Neural crest cell (in vitro differentiated cells): ENCODE measurements at regions not wholly inside any gene's neighbourhood (a gene's known extent, or its start where the extent isn't known, plus 50 kb on each side); places are given as distances from the start of the nearest gene placed in this dataset.

Source experiments
- DNase-seq: peaks from one replicate; pipeline ENCODE4 v3.0.0; 2021; ENCODE audit warnings: low read depth, mixed read lengths, low spot score
- H3K27ac Mint-ChIP-seq: one replicate; pipeline ENCODE4 v1.8.0; 2021; ENCODE audit warnings: mild to moderate bottlenecking, mixed read lengths; ENCODE audit not compliant: unreplicated experiment
- H3K27me3 Mint-ChIP-seq: 2 replicates; pipeline ENCODE4 v1.8.0; 2021; ENCODE audit warnings: low read depth, mild to moderate bottlenecking, mixed read lengths
- H3K36me3 Mint-ChIP-seq: 2 replicates; pipeline ENCODE4 v1.8.0; 2021; ENCODE audit warnings: low read depth, mild to moderate bottlenecking, mixed read lengths
- H3K4me1 Mint-ChIP-seq: 2 replicates; pipeline ENCODE4 v1.8.0; 2021; ENCODE audit warnings: mixed read lengths
- H3K4me3 Mint-ChIP-seq: one replicate; pipeline ENCODE4 v1.8.0; 2021; ENCODE audit warnings: mild to moderate bottlenecking, mixed read lengths
- H3K9me3 Mint-ChIP-seq: 2 replicates; pipeline ENCODE4 v1.8.0; 2021; ENCODE audit warnings: mixed read lengths
- TF ChIP-seq, protein P1 (sequence below): fragments of 200-600 bp; sonication (generic); conservative IDR thresholded peaks from 2 replicates; pipeline ENCODE4 v1.5.0; 2021; ENCODE audit warnings: antibody characterized with exemption, mild to moderate bottlenecking

GRCh38 chrX:15948318-15948660 lies 93.7 kb upstream of the AP1S2 start:
- Mint-ChIP-seq H3K9me3 (no peaks in the 10 kb centered on the region), H3K4me3 (no peak overlapping the region), H3K4me1 (peaks cover 26% of the 10 kb centered on the region), H3K27me3 (no peaks in the 10 kb centered on the region), H3K36me3 (no peaks in the 10 kb centered on the region), H3K27ac (no peak overlapping the region)
- TF ChIP-seq, protein P1, sequence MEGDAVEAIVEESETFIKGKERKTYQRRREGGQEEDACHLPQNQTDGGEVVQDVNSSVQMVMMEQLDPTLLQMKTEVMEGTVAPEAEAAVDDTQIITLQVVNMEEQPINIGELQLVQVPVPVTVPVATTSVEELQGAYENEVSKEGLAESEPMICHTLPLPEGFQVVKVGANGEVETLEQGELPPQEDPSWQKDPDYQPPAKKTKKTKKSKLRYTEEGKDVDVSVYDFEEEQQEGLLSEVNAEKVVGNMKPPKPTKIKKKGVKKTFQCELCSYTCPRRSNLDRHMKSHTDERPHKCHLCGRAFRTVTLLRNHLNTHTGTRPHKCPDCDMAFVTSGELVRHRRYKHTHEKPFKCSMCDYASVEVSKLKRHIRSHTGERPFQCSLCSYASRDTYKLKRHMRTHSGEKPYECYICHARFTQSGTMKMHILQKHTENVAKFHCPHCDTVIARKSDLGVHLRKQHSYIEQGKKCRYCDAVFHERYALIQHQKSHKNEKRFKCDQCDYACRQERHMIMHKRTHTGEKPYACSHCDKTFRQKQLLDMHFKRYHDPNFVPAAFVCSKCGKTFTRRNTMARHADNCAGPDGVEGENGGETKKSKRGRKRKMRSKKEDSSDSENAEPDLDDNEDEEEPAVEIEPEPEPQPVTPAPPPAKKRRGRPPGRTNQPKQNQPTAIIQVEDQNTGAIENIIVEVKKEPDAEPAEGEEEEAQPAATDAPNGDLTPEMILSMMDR: no peak
- DNase-seq: no peak

DNA sequence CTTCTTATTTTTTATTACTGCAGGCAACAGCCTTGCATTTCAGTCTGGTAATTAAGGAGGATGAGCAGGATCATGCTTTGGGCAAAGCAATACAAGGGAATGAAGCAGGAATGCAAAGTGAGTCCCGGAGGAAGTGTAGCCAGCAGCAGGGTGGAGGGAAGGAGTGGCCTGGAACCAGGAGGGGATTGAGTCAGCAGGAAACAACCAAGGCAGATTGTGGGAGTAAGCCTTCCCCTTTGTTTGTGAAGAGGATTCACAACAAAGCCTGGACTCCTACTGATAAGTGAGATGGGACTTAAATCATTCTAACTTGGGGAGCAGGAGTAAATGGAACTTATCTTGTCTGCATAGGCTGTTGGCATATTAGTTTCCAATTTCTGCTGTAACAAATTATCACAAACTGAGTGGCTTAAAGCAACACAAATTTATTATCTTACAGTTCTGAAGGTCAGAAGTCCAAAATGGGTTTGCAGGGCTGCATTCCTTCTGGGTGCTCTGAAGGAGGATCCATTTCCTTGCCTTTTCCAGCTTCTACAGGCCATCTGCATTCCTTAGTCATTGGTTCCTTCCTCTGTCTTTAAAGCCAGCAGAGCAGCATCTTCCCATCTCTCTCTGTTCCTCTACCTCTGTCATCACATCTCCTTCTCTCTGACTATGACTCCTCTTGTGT lies 93.2 kb upstream of the AP1S2 start:
- Mint-ChIP-seq H3K27ac (peak overlapping the region; percentile 76), H3K36me3 (no peaks in the 10 kb centered on the region), H3K9me3 (no peaks in the 10 kb centered on the region), H3K4me1 (peaks cover 21% of the 10 kb centered on the region), H3K27me3 (no peaks in the 10 kb centered on the region), H3K4me3 (no peak overlapping the region)
- no peak for DNase-seq
- TF ChIP-seq, protein P1: no peak

- H3K27ac Mint-ChIP-seq: peak overlapping the region; percentile 16
- H3K27me3 Mint-ChIP-seq: no peaks in the 10 kb centered on the region
- H3K9me3 Mint-ChIP-seq: no peaks in the 10 kb centered on the region
- DNase-seq: no peak
- H3K4me3 Mint-ChIP-seq: no peak overlapping the region
- TF ChIP-seq, protein P1: no peak
- H3K36me3 Mint-ChIP-seq: no peaks in the 10 kb centered on the region
- H3K4me1 Mint-ChIP-seq: peaks cover 21% of the 10 kb centered on the region
Observed at GRCh38 chrX:15946783-15947580, 92.4 kb upstream of the AP1S2 start.

- Mint-ChIP-seq H3K9me3 (peaks cover 4% of the 10 kb centered on the region), H3K4me1 (peaks cover 18% of the 10 kb centered on the region)
- TF ChIP-seq, protein P1: no peak
Observed at GRCh38 chrX:15943391-15943790, 88.8 kb upstream of the AP1S2 start.

DNA sequence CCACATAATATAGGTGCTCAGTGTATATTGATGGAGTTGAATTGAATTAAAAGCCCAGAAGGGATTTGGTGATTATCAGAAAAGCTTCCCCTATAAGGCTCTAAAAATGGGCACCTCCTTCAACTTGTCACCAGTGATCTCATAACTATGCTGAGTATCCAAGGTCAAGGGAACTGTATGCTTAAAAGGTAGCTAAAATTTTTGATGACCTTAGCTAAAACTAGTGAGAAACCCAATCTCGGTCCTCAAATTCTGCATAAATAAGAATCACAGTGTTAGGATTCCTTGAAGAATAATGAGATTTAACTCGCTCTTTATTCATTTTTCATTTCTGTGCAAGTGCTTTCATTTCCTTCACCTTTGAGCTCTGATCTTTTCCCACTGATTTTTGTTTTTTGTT lies 87.7 kb upstream of the AP1S2 start:
- no peak for DNase-seq
- no peaks in the 10 kb centered on the region for H3K27me3 Mint-ChIP-seq
- peaks cover 4% of the 10 kb centered on the region for H3K9me3 Mint-ChIP-seq
- TF ChIP-seq, protein P1: no peak
- H3K4me1 Mint-ChIP-seq: peaks cover 8% of the 10 kb centered on the region
- H3K27ac Mint-ChIP-seq: no peak overlapping the region
- no peaks in the 10 kb centered on the region for H3K36me3 Mint-ChIP-seq
- no peak overlapping the region for H3K4me3 Mint-ChIP-seq

More at GRCh38 chrX:15943391-15943790, 88.8 kb upstream of the AP1S2 start:
- H3K27ac Mint-ChIP-seq: no peak overlapping the region
- H3K36me3 Mint-ChIP-seq: no peaks in the 10 kb centered on the region
- no peaks in the 10 kb centered on the region for H3K27me3 Mint-ChIP-seq
- H3K4me3 Mint-ChIP-seq: no peak overlapping the region
- no peak for DNase-seq
